HG02798 (cell line): ENCODE measurements at regions not wholly inside any gene's neighbourhood (a gene's known extent, or its start where the extent isn't known, plus 50 kb on each side); places are given as distances from the start of the nearest gene placed in this dataset.

Source experiments
- ATAC-seq: cut with Tn5 transposase; IDR thresholded peaks from one replicate; pipeline ENCODE4 v1.9.1; 2021; ENCODE audit warnings: mild to moderate bottlenecking; ENCODE audit not compliant: unreplicated experiment, poor library complexity

GRCh38 chr10:104574427-104574826 is 66.7 kb upstream of the SORCS3 start:
- ATAC-seq: no peak

GRCh38 chr10:104574838-104575237 is 66.3 kb upstream of the SORCS3 start:
- no peak for ATAC-seq

GRCh38 chr10:104576611-104577010 is 64.5 kb upstream of the SORCS3 start:
- ATAC-seq: no peak

GRCh38 chr10:104577163-104577562 is 63.9 kb upstream of the SORCS3 start:
- ATAC-seq: no peak

- ATAC-seq: no peak
These were observed 63.1 kb upstream of the SORCS3 start for GRCh38 chr10:104577861-104578521.

GRCh38 chr10:104578671-104579070 is 62.4 kb upstream of the SORCS3 start:
- no peak for ATAC-seq

- ATAC-seq: no peak
These were observed 62.0 kb upstream of the SORCS3 start for GRCh38 chr10:104579136-104579535.

GRCh38 chr10:104580321-104580720 is 60.8 kb upstream of the SORCS3 start:
- no peak for ATAC-seq

GRCh38 chr10:104580774-104581675 is 60.1 kb upstream of the SORCS3 start:
- ATAC-seq: peak; percentile 84

- ATAC-seq: no peak
These were observed 59.0 kb upstream of the SORCS3 start for GRCh38 chr10:104581884-104582601.

GRCh38 chr10:104582602-104582951 is 58.5 kb upstream of the SORCS3 start:
- ATAC-seq: no peak

GRCh38 chr10:104582966-104583365 is 58.1 kb upstream of the SORCS3 start:
- ATAC-seq: no peak

- ATAC-seq: no peak
These were observed 56.5 kb upstream of the SORCS3 start for GRCh38 chr10:104584541-104584940.

GRCh38 chr10:104587751-104588150 is 53.3 kb upstream of the SORCS3 start:
- no peak for ATAC-seq

GRCh38 chr10:104589431-104589830 is 51.7 kb upstream of the SORCS3 start:
- no peak for ATAC-seq

- no peak for ATAC-seq
These were observed 51.2 kb upstream of the SORCS3 start for GRCh38 chr10:104589871-104590270.
